GM18526 (cell line): ENCODE measurements at regions not wholly inside any gene's neighbourhood (a gene's known extent, or its start where the extent isn't known, plus 50 kb on each side); places are given as distances from the start of the nearest gene placed in this dataset.

ENCODE experiments used
- POLR2A ChIP-seq: IDR thresholded peaks from 3 replicates; pipeline ENCODE4 v1.6.1; 2011; ENCODE audit not compliant: insufficient read length; ENCODE audit errors: extremely low read depth

GRCh38 chr7:67512481-67512880, 515.8 kb downstream of the TYW1 start:
- TF ChIP-seq POLR2A, result no peak

GRCh38 chr7:67518580-67518979, 521.9 kb downstream of the TYW1 start:
- TF ChIP-seq POLR2A, result no peak

DNA sequence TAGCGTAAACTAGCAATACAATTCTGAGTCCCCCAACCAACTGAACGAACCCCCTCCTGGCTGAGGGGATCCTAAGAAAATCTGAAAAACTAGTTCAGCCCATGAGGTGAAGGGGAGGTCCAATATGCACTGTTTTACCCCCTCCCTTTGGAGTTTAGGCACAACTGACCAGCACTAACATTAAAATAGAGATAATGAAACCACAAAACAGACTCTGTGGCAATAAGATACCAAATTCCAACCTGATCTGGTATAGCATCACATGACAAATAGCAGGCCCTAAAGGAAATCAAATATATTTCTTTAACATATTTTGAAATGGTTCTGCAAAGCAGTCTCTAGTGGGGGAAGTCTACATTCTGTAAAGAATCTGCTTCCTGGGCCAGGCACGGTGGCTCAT, 522.5 kb downstream of the TYW1 start:
- TF ChIP-seq POLR2A, result no peak

DNA sequence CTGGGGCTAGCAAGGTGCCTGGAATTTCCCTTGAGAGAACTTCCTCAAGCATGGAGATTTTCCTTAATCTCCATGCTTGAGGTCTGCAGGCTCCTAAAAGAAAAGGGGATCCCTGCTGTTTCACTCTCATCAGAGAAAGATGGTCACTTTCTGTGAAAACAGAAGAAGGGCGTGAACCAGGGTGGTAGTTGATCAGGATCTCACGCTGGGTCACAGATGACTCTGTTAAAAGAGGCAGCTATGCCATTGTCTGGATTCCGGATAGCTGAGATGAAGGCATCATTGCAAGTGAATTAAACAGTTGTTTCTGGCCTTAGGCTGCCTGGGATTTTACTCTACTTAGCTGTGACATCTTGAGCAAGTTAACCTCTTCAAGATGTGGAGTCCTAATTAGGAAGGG, 525.9 kb downstream of the TYW1 start:
- no peak for TF ChIP-seq POLR2A

DNA sequence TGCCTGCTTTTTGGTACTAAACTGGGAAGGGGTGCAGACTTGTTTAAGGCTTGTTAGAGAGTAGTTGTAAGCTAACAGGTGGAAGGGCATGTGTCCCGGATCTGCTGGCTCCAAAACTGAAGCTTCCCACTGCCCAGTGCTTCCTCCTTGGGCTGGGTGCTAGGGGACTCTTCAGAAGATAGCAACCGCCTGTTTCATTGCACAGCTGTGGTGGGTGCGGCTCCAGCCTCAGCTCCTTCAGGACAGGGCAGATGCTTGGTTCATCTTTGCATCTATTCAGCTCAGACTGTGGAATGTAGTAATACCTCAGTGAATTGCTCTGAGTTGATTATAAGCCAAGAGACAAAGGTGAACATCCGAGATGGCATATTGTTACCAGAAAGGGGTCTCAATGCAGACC, 527.1 kb downstream of the TYW1 start:
- no peak for TF ChIP-seq POLR2A

DNA sequence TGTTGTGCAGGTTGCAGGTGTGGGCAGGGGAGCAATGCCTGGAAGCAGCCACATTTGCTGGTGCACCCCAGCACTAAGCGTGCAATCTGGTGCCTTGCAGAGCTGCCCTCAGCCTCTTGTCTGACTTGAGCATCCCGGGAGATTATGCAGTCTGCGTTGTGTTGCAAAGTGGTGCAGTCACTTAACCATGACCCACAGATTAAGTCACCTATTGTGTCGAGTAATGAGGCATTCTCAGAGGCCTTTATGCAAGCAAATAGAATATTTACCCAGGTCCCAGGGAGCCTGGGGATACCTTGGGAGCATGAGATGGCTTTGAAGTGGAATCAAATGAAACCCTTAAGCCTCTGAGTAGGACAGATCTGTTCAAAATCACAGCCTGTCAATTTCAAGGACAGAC, 529.0 kb downstream of the TYW1 start:
- no peak for TF ChIP-seq POLR2A

DNA sequence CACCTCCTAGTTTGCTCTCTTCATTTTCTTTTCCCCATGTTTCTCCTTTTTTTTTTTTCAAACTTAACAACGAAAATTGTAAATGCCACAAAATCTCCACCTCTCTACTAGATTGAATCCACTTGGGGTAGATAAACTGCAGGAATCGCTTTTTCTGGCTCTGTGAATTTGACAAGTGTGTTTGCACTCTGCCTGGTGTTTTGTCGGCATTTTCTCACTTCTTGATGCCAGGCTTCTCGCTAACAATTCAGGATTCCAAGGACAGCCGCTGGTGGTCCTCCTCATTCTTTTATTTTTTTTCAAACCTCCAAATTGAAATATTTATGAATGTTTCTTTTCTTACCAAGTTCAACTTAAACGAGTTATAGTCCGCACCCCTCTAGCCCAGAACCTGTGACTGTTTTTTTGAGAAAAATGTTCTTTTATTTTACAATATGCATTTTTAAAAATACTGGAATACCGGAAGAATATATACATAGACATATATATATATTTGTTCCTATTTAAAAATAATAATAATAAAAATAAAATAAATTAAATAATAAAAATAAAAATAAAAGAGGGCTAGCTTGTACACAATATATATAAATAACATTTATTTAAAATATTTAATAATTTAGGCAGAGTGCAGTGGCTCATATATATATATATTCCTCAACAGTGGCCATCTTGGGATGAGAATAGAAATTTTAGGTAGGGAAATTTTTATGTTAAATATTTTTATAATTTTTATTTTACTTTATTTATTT, 538.8 kb downstream of the TYW1 start:
- TF ChIP-seq POLR2A, result no peak

- TF ChIP-seq POLR2A, result no peak
These were observed 546.3 kb downstream of the TYW1 start for GRCh38 chr7:67542916-67543315.

DNA sequence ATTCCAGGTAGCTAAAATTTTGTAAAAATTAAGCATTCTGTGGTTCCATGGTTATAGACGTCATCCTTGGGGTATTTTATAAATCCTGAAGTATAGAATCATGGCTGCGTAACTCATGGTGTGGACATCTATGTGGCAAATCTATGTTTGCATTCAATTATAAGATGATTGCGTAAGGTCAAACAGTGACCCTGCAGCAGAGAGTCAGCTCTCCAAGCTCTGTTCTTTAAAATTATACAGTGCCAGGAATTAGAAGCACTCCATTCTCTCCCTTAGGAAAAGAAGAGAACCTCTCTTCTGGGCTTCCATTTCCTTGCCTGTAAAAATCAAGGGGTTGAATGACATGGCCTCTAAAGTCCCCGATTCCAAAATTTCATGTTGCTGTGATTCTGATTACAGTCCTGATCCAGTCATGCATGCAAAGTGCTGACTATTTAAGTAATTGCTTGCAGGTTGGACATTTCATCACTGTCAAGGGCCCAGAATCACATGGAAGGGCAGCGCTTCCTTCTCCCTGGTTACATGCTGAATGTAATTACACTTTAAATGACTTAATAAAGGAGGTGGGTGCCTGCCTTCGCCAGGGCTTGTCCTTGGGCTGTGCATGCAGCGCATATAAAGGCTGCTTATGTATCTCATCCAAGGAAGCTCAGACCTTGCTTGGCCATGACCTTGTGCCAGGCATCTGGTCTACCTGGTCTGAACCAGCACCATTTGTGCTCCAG, 550.7 kb downstream of the TYW1 start:
- no peak for TF ChIP-seq POLR2A

GRCh38 chr7:67549126-67549525, 552.5 kb downstream of the TYW1 start:
- no peak for TF ChIP-seq POLR2A

GRCh38 chr7:67550801-67551436, 554.3 kb downstream of the TYW1 start:
- no peak for TF ChIP-seq POLR2A

DNA sequence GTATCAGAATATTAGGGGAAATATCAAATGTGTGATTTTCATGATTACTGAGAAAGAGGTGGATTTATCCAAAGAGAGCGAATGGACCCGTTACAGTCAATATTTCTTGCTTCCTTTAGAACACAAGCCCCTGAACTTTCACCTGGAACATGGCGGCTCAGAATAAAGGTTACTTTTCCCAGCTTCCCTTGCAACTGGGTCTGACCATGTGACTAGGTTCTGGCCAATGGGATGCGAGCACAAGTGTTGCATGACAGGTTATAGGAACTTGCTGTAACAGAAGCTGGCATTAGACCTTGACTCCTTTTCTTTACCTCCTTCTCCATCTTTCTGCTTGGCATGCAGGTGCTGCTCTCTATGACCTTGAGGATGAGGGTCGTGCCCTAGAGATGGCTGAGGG, 556.1 kb downstream of the TYW1 start:
- no peak for TF ChIP-seq POLR2A

- no peak for TF ChIP-seq POLR2A
These were observed 556.7 kb downstream of the TYW1 start for GRCh38 chr7:67553378-67553777.

DNA sequence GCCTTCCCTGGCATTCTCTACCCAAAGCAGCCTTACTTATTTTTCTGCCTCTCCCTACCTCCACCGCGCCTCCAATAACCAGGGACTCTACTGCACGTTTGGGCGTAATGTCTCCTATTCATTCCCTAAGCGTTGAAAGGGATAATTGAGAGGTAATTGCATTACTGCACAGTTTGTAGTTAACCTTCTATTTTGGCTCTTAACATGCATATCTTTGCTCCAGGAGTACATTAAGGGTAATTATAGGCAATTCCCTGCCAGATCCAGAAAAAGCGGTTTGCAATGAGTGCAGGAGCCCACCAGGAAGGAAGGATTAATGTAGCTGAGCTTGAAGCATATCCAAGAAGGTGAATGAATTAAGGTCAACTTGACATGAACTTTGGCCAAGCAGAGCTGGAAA, 558.4 kb downstream of the TYW1 start:
- TF ChIP-seq POLR2A, result no peak

- TF ChIP-seq POLR2A, result no peak
These were observed 568.3 kb downstream of the TYW1 start for GRCh38 chr7:67564959-67565358.

DNA sequence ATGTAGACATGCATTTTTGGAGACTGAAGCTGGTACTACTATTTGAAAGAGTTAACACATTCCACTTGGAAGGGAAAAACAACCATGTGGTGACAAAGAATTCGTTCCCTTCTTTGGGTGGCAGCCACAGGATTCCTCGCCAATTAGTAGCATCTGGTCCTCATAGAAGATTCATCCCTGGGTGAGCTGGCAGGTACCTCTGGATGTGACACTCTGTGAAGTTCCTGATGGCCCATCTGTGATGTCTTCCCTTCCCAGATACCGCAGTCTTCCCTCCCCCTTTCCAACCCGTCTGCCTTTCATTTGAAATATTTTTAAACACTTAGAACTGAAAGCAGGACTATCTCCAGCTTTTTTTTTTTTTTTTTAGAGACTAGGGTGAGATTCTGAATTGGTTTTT, 569.5 kb downstream of the TYW1 start:
- no peak for TF ChIP-seq POLR2A
